DLD1 (cell line): ENCODE measurements at regions not wholly inside any gene's neighbourhood (a gene's known extent, or its start where the extent isn't known, plus 50 kb on each side); places are given as distances from the start of the nearest gene placed in this dataset.
"Not testable (repeated sequence)": the region's sequence is repeated elsewhere in the genome, so short reads cannot be mapped to it uniquely, and the experiment has no call there.

ENCODE experiments used
- in situ Hi-C: cut with HindIII; loops from 2 replicates; pipeline ENCODE4 v1.10.0; 2017; ENCODE audit warnings: low sequenced_read_pairs

- in situ Hi-C loops: loop anchor here (25.0 kb wide), 1 partner anchor 228 kb away; no protein-coding TSS in a partner anchor
Observed at GRCh38 chr4:149983931-149984330, 94.3 kb upstream of the DCLK2 start.

GRCh38 chr4:149985981-149986380 is 92.3 kb upstream of the DCLK2 start:
- in situ Hi-C loops: loop anchor here (25.0 kb wide), 1 partner anchor 226 kb away; no protein-coding TSS in a partner anchor

GRCh38 chr4:149986917-149987316 is 91.3 kb upstream of the DCLK2 start:
- in situ Hi-C loops: loop anchor here (25.0 kb wide), 1 partner anchor 225 kb away; no protein-coding TSS in a partner anchor

GRCh38 chr4:149987330-149988086 is 90.7 kb upstream of the DCLK2 start:
- in situ Hi-C loops: loop anchor here (25.0 kb wide), 1 partner anchor 225 kb away; no protein-coding TSS in a partner anchor

- in situ Hi-C loops: loop anchor here (25.0 kb wide), 1 partner anchor 224 kb away; no protein-coding TSS in a partner anchor
Observed at GRCh38 chr4:149988087-149988410, 90.2 kb upstream of the DCLK2 start.

GRCh38 chr4:149993030-149993429 is 85.2 kb upstream of the DCLK2 start:
- in situ Hi-C loops: loop anchor here (25.0 kb wide), 1 partner anchor 219 kb away; no protein-coding TSS in a partner anchor

GRCh38 chr4:149995134-149995756 is 83.0 kb upstream of the DCLK2 start:
- in situ Hi-C loops: loop anchor here (25.0 kb wide), 1 partner anchor 217 kb away; no protein-coding TSS in a partner anchor

- in situ Hi-C loops: loop anchor here (25.0 kb wide), 1 partner anchor 214 kb away; no protein-coding TSS in a partner anchor
Observed at GRCh38 chr4:149997881-149998421, 80.3 kb upstream of the DCLK2 start.

- in situ Hi-C loops: loop anchor here (25.0 kb wide), 1 partner anchor 213 kb away; no protein-coding TSS in a partner anchor
Observed at GRCh38 chr4:149999485-150000074, 78.7 kb upstream of the DCLK2 start.

GRCh38 chr4:150001815-150002214 is 76.4 kb upstream of the DCLK2 start:
- in situ Hi-C loops: no loop called here

GRCh38 chr4:150002561-150002960 is 75.7 kb upstream of the DCLK2 start:
- in situ Hi-C loops: no loop called here

- in situ Hi-C loops: no loop called here
Observed at GRCh38 chr4:150004481-150004880, 73.8 kb upstream of the DCLK2 start.

- in situ Hi-C loops: no loop called here
Observed at GRCh38 chr4:150005537-150005936, 72.7 kb upstream of the DCLK2 start.

GRCh38 chr4:150006197-150006596 is 72.0 kb upstream of the DCLK2 start:
- in situ Hi-C loops: no loop called here

GRCh38 chr4:150007512-150007911 is 70.7 kb upstream of the DCLK2 start:
- in situ Hi-C loops: no loop called here

GRCh38 chr4:150008546-150008945 is 69.7 kb upstream of the DCLK2 start:
- in situ Hi-C loops: no loop called here

- in situ Hi-C loops: no loop called here
Observed at GRCh38 chr4:150009533-150009932, 68.7 kb upstream of the DCLK2 start.

GRCh38 chr4:150010525-150011126 is 67.6 kb upstream of the DCLK2 start:
- in situ Hi-C loops: no loop called here

GRCh38 chr4:150012851-150013360 is 65.3 kb upstream of the DCLK2 start:
- in situ Hi-C loops: no loop called here

- in situ Hi-C loops: not testable (repeated sequence)
Observed at GRCh38 chr4:150015910-150016309, 62.3 kb upstream of the DCLK2 start.

GRCh38 chr4:150016621-150017020 is 61.6 kb upstream of the DCLK2 start:
- in situ Hi-C loops: not testable (repeated sequence)
